Loucy (cell line): ENCODE measurements at regions not wholly inside any gene's neighbourhood (a gene's known extent, or its start where the extent isn't known, plus 50 kb on each side); places are given as distances from the start of the nearest gene placed in this dataset.

ENCODE experiments used
- EZH2phosphoT487 ChIP-seq: fragments of 200-600 bp; IDR thresholded peaks from 2 replicates; pipeline ENCODE4 v1.6.1; 2018; ENCODE audit warnings: antibody characterized with exemption, mild to moderate bottlenecking, moderate library complexity, borderline replicate concordance
- TF ChIP-seq, protein P1 (sequence below): fragments of 200-600 bp; sonication (generic); conservative IDR thresholded peaks from 2 replicates; pipeline ENCODE4 v1.5.1; 2014; ENCODE audit warnings: mild to moderate bottlenecking, antibody characterized with exemption, low read length

DNA sequence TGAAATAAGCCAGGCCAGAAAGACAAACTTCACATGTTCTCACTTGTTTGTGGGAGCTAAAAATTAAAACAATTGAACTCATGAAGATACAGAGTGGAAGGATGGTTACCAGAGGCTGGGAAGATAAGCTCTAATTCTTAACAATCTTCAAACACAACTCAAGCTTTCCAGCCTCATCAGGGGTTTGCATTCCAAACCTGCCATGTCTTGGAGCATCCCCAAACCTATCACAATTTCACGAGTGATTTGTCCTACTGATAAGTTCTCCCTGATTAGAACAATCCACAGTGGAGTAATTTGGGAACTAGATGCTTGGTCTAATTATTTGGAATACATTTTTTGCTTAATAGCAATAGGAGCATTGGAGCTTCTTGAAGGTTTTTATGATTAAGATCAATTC is 418.5 kb upstream of the PKN2 start:
- TF ChIP-seq, protein P1, sequence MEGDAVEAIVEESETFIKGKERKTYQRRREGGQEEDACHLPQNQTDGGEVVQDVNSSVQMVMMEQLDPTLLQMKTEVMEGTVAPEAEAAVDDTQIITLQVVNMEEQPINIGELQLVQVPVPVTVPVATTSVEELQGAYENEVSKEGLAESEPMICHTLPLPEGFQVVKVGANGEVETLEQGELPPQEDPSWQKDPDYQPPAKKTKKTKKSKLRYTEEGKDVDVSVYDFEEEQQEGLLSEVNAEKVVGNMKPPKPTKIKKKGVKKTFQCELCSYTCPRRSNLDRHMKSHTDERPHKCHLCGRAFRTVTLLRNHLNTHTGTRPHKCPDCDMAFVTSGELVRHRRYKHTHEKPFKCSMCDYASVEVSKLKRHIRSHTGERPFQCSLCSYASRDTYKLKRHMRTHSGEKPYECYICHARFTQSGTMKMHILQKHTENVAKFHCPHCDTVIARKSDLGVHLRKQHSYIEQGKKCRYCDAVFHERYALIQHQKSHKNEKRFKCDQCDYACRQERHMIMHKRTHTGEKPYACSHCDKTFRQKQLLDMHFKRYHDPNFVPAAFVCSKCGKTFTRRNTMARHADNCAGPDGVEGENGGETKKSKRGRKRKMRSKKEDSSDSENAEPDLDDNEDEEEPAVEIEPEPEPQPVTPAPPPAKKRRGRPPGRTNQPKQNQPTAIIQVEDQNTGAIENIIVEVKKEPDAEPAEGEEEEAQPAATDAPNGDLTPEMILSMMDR = no peak
- no peak for TF ChIP-seq EZH2phosphoT487
